ENCODE measurements at regions not wholly inside any gene's neighbourhood (a gene's known extent, or its start where the extent isn't known, plus 50 kb on each side); places are given as distances from the start of the nearest gene placed in this dataset.

GRCh38 chr9:135246248-135247205 lies 159.1 kb downstream of the OLFM1 start:
- Histone ChIP-seq H3K36me3 (ENCODE audit: insufficient read depth, low read length) (no peaks in the 10 kb centered on the region), H4K20me1 (ENCODE audit: insufficient read depth, low read length) (no peaks in the 10 kb centered on the region), H3K4me1 (ENCODE audit: insufficient read depth, low read length) (no peaks in the 10 kb centered on the region), H3K4me3 (ENCODE audit: insufficient read depth, low read length) (no peak overlapping the region), H3K27me3 (ENCODE audit: insufficient read depth, low read length) (no peaks in the 10 kb centered on the region), H2AFZ (ENCODE audit: low read length) (no peak overlapping the region), H3K27ac (ENCODE audit: low read depth, low read length) (no peak overlapping the region), H3K4me2 (ENCODE audit: insufficient read depth, low read length) (no peak overlapping the region), H3K79me2 (ENCODE audit: insufficient read depth, low read length) (no peaks in the 10 kb centered on the region), H3K9me3 (ENCODE audit: low read depth, low read length) (no peaks in the 10 kb centered on the region)
- peak; percentile 79 for DNase-seq (ENCODE audit: insufficient read length, low spot score, missing footprints)
- TF ChIP-seq CTCF (IDR thresholded peaks at IDR 0.05; ENCODE audit: extremely low read depth, low read depth, low read length), result no peak

GRCh38 chr9:135247227-135247930 lies 159.9 kb downstream of the OLFM1 start:
- H3K4me2 ChIP-seq (ENCODE audit: insufficient read depth, low read length), result no peak overlapping the region
- no peak overlapping the region for H3K27ac ChIP-seq (ENCODE audit: low read depth, low read length)
- H3K36me3 ChIP-seq (ENCODE audit: insufficient read depth, low read length), result no peaks in the 10 kb centered on the region
- no peaks in the 10 kb centered on the region for H3K79me2 ChIP-seq (ENCODE audit: insufficient read depth, low read length)
- no peaks in the 10 kb centered on the region for H3K4me1 ChIP-seq (ENCODE audit: insufficient read depth, low read length)
- H2AFZ ChIP-seq (ENCODE audit: low read length), result no peak overlapping the region
- H3K9me3 ChIP-seq (ENCODE audit: low read depth, low read length), result no peaks in the 10 kb centered on the region
- no peaks in the 10 kb centered on the region for H4K20me1 ChIP-seq (ENCODE audit: insufficient read depth, low read length)
- no peak for TF ChIP-seq CTCF (IDR thresholded peaks at IDR 0.05; ENCODE audit: extremely low read depth, low read depth, low read length)
- H3K4me3 ChIP-seq (ENCODE audit: insufficient read depth, low read length), result no peak overlapping the region
- peak; percentile 85 for DNase-seq (ENCODE audit: insufficient read length, low spot score, missing footprints)
- H3K27me3 ChIP-seq (ENCODE audit: insufficient read depth, low read length), result no peaks in the 10 kb centered on the region

GRCh38 chr9:135248111-135248510 lies 160.6 kb downstream of the OLFM1 start:
- no peaks in the 10 kb centered on the region for H3K36me3 ChIP-seq (ENCODE audit: insufficient read depth, low read length)
- H3K27ac ChIP-seq (ENCODE audit: low read depth, low read length), result no peak overlapping the region
- no peaks in the 10 kb centered on the region for H3K4me1 ChIP-seq (ENCODE audit: insufficient read depth, low read length)
- H3K4me2 ChIP-seq (ENCODE audit: insufficient read depth, low read length), result no peak overlapping the region
- no peaks in the 10 kb centered on the region for H3K9me3 ChIP-seq (ENCODE audit: low read depth, low read length)
- H2AFZ ChIP-seq (ENCODE audit: low read length), result no peak overlapping the region
- no peaks in the 10 kb centered on the region for H3K27me3 ChIP-seq (ENCODE audit: insufficient read depth, low read length)
- H3K79me2 ChIP-seq (ENCODE audit: insufficient read depth, low read length), result no peaks in the 10 kb centered on the region
- H3K4me3 ChIP-seq (ENCODE audit: insufficient read depth, low read length), result no peak overlapping the region
- no peak for TF ChIP-seq CTCF (IDR thresholded peaks at IDR 0.05; ENCODE audit: extremely low read depth, low read depth, low read length)
- H4K20me1 ChIP-seq (ENCODE audit: insufficient read depth, low read length), result no peaks in the 10 kb centered on the region
- peak; percentile 29 for DNase-seq (ENCODE audit: insufficient read length, low spot score, missing footprints)

- no peak overlapping the region for H3K27ac ChIP-seq (ENCODE audit: low read depth, low read length)
- no peaks in the 10 kb centered on the region for H3K27me3 ChIP-seq (ENCODE audit: insufficient read depth, low read length)
- H3K79me2 ChIP-seq (ENCODE audit: insufficient read depth, low read length), result no peaks in the 10 kb centered on the region
- no peaks in the 10 kb centered on the region for H3K36me3 ChIP-seq (ENCODE audit: insufficient read depth, low read length)
- H3K4me2 ChIP-seq (ENCODE audit: insufficient read depth, low read length), result no peak overlapping the region
- no peak for TF ChIP-seq CTCF (IDR thresholded peaks at IDR 0.05; ENCODE audit: extremely low read depth, low read depth, low read length)
- no peak overlapping the region for H3K4me3 ChIP-seq (ENCODE audit: insufficient read depth, low read length)
- H3K4me1 ChIP-seq (ENCODE audit: insufficient read depth, low read length), result no peaks in the 10 kb centered on the region
- H4K20me1 ChIP-seq (ENCODE audit: insufficient read depth, low read length), result no peaks in the 10 kb centered on the region
- no peak overlapping the region for H2AFZ ChIP-seq (ENCODE audit: low read length)
- H3K9me3 ChIP-seq (ENCODE audit: low read depth, low read length), result no peaks in the 10 kb centered on the region
- DNase-seq (ENCODE audit: insufficient read length, low spot score, missing footprints), result peak; percentile 58
Measured at GRCh38 chr9:135248721-135249120, 161.3 kb downstream of the OLFM1 start.
